Activated effector memory CD4-positive, alpha-beta T cell treated with anti-CD3 and anti-CD28 coated beads, Interleukin-2, amount 50 U/mL, for 16 hours (primary cell): ENCODE measurements at regions not wholly inside any gene's neighbourhood (a gene's known extent, or its start where the extent isn't known, plus 50 kb on each side); places are given as distances from the start of the nearest gene placed in this dataset.

Source experiments
- DNase-seq: peaks from one replicate; pipeline ENCODE4 v3.0.0-alpha.2; 2020

DNA sequence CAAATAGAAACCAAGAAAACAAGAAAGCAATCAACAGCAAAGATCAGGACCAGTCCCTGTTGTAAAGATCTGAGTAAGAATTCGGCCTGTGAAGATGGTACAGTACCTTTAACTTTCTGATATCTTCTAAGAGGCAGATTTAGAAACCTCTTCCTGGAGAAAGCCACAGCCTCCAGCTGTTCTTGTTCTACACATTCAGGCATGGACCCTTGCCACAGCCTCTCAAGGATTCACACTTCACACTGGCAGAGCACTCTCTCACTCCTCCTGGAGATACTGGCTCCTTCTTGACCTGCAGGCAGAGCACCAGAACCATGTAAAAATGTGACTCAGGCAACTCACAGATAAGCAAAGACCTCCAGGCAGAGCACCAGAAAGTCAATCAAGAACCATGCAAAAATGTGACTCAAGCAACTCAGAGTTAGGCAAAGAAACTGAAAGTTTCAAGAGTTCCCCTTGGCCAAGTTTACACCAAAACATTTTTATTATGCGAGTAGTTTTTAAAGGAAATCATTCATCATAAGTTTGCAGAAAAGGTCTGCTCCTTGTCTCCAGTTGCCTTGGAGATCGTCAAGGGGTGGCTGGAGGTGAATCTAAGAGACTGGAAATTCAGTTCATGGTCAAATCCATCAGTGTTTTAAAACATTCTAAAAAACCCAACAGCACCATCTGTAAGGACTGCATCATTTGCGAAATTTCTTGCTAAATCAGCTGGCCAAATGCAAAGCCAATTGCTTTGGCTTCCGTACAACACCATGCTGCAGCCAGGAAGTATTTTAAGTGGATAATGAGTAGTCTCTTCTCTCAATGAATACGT is 119.3 kb upstream of the MDM1 start:
- DNase-seq: peak; percentile 68

DNA sequence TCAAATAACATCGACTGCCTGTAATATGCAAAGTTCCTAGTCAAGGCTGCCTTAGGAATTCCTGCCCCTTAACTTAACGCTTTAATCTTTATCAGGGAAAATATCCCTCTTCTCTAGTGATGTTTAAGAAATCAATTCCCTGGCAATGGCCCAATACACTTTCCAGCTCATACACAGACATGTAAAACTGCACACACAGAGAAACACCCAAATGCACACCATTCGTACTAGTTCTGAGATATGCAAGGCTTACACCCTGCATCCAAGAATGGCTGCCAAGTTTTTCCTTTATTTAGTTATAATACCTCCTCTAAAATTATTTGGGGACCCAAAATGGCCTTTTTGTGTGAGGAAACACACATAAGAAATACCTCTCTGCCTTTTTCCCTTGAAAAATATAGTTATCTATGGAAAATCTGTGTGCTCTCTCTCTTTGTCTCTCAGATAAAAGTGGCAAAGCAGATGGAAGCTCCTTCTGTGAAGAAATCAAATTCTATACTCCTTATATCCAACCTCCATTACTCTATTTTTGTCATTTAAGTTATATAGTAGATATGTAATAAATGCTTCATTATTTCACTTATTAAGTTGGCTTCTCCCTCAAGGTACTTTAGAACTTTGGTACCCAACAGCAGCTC is 120.0 kb upstream of the MDM1 start:
- no peak for DNase-seq

DNA sequence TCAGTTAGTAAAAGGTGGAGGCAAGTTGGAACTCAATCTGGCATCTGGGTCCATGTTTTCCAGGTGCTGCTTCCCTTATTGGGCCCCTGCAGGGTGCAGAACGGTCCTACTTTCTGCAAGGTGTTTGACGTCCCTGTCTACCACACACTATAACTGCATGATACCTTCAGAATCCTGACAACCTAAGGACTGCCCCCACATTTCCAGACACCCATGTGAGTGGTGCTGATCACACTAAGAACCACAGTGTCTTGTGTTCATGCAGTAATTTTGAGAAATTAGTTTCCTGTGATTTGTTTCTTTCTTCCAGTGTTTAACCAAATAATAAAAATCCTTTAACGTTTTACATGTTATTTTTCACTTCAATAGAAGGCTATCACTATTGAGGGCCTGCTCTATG is 121.1 kb upstream of the MDM1 start:
- DNase-seq: no peak

DNA sequence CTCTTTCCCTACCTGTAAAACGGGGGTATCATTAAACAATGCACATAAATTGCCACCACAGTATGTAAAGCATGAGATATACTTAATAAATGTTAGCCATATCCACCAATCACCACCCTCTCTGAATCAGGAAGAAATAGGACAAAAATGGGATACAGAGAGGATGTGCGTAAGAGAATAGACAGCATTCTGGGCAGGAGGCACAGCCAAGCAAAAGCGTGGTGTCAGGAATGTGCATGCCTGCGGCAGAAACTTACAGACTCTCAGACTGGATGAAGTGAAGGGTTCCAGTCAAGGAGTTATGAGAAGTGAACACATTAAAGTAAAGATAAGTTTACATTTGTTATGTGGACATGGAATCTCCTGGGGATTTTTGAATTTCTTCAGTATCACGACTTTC is 121.7 kb upstream of the MDM1 start:
- DNase-seq: no peak

DNA sequence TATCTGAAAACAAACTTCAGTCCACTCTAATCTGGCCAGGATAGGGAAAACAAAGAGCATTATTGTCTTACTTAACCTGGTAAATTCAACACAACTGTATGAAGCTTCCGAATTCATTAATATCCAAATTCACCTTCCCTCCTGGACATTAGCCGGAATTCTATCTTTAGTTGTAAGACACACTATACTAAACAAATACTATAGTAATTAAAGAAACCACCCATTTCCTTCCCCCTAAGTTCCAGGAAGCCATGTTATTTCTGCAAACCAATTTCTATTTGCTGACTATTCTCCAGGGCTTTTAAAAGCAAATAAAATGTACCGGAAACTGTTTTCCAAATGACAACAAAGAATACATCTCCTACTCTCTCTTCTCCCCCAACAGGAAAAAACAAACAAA is 122.7 kb upstream of the MDM1 start:
- no peak for DNase-seq

DNA sequence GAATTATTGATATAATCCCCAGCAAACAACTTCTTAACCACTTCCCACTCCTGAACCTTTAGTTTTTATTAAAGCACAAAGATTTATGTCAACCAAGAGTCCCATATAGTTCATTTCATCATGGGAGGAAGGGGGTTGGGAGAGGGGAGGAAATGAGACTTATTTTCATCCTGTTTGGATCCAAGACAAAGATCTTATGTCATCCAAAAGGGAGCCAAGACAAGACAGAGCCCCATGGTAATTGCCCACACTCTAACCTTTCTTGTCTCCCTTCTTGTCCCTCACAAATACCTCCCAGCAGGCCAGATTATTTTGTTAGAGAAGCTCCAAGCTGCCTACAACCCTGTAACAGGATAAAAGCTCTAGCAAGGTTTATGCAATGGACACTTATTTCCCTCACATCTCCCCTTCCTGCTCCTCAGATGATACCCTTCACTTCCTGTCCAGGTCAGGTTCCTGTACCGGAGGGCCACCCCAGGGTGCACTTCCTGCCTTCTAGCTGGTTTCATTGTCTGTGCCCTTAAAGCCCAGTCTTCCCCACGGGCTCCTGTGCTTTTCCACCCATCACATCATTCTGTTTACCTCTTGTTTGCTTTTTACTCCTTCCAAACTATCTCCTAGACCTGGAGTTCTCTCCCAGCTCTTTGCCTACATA is 123.7 kb upstream of the MDM1 start:
- no peak for DNase-seq

DNA sequence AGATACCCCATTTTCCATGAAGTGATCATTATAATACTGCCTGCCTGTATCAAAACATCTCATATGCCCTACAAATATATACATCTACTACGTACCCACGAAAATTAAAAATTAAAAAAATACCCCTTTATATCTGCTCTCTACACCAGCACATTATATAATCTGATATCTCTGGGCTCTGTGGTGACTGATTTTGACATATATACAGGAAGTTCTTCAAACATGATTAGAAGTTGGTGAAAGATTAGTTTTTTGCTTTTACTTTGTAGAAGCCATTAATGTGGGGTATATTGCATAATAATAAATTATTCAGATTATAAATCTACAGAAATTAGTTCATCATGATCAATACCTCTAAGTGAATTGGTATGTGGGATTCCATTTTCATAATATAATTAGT is 126.7 kb upstream of the MDM1 start:
- no peak for DNase-seq

DNA sequence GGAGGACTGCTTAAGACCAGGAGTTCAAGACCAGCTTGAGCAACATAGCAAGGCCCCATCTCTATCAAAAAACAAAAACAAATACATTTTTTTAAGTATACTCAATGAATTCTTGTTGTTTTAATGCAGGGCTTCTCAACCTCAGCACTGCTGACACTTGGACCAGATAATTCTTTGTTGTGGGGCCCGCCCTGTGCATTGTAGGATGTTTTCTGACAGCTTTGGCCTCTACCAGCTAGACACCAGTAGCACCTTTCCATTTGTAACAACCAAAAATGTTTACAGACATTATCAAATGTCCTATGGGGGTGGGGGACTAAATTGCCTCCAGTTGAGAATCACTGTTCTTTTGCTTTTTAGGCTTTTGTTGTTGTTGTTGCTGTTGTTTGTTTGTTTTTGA is 128.1 kb upstream of the MDM1 start:
- DNase-seq: no peak

DNA sequence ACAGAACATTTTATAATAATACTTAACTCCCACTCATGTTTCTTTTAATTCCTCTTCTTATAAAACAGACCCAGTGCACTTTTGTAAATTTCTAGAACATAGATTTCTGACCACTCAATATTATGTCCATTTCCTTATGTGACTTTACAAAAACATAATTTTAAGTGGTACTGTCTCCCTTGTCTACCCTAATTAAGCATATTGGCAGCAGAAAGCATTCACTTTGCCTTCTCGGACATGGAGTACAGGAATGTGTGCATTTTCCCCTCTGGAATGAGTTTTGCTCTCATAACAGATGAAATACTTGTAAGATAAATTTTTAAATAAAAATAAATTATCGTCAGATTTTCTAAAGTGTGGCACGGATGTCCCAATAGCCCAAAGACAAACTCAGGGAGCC is 129.5 kb upstream of the MDM1 start:
- DNase-seq: no peak

DNA sequence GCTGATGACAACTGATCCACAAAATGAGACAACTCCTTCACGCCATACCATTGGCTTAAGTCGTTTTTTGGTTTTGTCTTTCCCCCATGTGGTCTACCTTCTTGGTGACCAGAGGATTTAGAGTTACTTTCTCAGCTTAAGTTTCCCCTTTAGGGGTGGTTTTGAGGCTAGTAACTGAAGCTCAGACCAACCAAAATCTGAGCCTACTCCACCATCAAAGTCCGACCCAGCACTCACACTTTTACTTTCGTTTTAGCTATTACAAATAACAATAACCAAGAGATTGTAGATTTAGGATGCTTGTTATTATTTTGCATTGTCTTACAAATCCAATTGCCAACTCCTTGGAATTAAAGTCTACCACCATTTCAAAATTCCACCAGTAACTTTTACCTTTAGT is 130.6 kb upstream of the MDM1 start:
- DNase-seq: no peak

DNA sequence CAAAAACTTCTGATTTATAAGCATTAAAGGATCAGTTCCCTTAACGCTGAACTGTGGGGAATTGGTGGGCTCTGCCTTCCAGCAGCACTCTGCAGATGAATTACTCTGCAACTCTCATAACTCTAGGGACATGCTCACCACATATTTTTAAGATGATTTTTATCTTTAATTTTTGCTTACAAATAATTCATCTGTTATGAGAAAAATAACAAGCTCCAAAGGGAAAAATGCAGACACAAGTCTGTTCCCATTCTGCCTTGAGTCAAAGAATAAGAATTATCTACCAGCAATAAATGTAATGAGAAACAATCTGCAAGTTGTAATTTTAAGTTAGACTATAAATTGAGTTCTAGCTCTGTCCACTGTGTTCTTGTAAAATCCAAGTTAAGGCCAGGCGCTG is 133.1 kb upstream of the MDM1 start:
- DNase-seq: no peak

DNA sequence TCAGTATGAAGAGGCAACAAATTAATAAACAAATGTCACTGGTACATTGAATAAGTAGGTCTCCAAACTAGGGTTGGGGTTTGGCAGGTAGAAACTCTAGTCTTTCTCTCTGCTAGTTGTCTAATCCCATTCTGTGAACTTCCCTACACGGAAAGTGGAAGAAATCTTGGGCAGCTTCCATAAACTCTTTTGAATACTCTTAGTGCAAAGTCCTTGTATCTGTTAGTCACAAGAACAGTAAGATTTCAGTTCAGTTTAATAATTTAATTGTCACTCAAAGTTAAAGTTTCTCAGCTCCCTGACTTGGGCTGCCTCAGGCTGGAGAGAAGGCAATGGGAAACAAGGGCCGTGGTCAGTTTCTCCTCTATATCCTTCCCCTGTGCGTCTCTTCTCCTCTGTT is 135.4 kb upstream of the MDM1 start:
- no peak for DNase-seq

DNA sequence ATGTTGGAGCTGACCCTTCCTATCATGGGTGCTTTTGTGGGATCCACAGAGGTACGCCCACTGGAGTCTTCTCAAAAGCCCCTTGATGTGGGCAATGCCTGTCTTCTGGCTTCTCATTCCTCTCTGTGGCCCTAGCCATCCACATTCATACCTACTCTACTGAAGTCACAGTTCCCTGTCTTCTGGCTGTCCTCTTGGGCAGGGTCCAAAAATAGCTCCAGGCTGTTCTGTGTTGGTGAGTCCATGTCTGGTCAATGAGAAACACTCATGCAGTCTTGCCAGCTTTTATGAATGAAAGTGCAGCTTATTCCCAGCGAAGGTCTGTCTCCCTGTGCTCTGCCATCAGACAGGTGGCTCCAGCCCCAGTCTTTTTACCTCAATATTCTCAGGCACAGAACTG is 135.9 kb upstream of the MDM1 start:
- no peak for DNase-seq

DNA sequence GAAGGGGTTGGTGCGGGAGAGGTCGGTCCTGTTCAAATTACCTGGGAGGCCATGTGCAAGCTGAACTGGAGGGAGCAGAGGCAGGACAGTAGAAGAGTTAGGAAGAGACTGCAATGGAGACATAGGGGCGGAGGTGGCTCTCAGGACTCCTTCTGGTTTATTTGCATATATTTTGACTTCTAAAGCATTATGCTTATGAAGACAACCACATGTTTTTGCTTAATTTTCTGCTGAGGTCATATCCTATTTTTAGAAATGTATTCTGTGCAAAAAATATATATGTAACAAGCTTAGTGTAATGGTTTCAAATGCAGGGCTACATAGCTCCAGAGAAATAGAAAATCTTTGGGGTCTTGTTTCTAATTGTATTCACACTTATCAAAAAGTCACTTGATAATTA is 137.0 kb upstream of the MDM1 start:
- no peak for DNase-seq

DNA sequence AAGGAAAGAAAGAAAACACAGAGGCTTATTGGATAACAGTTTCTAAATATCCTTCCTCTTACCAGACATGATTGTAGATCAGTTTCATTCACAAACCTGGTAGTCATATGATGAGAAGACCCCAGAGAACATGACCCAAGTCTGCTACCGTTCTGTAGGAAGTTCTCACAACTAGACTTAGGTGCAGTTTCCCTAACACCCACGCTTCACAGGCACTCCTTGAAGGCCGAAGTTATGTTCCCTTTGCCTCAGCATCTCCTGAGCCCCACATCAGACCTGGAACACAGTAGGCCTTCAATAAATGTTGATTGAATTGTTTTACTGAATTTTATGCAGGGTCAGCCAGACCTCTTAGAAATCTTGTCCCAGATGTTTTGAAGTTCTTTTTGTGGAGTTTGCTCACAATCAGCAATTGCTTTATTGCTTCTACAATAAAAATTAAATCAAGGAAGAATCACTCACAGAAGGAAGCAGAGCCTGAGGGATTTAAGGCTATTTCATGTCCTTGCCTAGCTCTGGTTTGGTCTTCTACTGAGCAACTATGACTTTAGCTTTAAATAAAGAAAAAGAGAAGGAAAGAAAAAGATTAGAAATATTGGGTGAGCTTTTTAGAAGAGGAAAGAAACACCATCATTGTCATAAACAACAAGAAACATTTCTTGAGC is 138.6 kb upstream of the MDM1 start:
- no peak for DNase-seq

DNA sequence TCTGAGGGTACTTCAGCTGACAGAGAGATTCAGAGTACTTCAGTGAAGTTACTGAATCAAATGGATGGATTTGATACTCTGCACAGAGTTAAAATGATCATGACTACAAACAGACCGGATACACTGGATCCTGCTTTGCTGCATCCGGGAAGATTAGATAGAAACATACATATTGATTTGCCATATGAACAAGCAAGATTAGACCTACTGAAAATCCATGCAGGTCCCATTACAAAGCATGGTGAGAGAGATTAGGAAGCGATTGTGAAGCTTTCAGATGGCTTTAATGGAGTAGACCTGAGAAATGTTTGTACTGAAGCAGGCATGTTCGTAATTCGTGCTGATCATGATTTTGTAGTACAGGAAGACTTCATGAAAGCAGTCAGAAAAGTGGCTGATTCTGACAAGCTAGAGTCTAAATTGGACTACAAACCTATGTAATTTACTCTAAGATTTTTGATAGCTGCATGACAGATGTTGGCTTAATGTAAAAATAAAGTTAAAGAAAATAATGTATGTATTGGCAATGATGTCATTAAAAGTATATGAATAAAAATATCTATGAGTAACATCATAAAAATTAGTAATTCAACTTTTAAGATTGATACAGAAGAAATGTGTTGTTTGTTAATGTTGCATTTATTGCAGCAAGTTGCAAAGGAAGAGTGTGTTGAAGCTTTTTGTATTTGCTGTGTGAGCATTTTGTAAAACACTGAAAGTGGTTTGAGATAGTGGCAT is 136.1 kb upstream of the RAP1B start:
- no peak for DNase-seq

DNA sequence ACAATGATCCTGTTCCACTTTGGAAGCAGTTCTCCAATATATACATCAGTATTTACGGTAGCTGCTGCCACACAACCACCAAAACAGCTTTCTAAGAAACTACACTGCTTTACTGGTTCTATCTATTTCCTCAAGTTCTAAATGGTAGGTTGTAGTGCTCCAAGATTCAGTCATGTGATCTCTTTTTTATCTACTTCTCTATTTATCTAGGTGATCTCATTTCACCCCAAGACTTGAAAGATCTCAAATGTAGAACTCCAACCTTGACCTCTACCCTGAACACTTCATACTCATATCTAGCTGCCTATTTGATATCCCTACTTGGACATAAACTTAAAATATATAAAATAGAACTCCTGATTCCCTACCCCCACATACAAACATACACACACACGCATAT is 133.9 kb upstream of the RAP1B start:
- DNase-seq: no peak

DNA sequence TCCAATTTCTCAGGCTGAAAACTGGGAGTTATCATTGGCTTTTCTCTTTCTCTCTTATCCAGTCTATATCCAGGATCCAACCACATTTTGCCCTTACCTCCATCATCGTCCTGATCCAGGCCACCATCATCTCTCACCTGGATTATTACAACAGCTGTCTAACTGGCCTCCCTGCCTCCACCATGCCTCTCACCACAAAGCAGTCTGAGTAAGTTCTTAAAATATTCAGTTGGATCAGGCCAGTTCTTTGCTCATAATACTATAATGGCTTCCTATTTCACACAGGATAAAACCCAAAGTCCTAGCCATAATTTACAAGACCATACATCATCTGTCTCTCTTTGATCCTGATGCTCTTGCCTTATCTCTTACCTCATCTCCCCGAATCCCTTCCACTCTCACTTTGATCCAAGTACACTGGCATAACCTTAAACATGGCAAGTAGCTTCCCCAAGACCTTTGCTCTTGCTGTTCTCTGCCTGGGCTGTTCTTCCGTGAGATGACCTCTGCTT is 133.4 kb upstream of the RAP1B start:
- no peak for DNase-seq

DNA sequence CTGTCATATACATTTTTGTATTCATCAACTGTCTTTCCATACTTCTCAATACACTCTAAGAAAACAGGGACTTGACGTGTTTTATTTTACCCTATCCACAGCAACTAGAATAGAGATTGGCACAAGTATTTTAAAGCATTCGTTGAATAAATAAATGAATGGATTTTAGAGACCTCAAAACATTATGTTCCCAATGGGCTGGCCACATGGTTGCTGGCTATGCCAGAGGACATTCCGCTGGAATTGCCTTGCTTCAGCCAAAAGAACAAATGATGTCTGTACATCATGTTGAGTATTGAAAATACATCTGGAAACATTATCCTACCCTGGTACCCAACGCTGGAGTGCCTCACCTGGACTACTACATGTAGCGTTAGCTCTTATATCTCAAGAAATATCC is 132.8 kb upstream of the RAP1B start:
- no peak for DNase-seq

DNA sequence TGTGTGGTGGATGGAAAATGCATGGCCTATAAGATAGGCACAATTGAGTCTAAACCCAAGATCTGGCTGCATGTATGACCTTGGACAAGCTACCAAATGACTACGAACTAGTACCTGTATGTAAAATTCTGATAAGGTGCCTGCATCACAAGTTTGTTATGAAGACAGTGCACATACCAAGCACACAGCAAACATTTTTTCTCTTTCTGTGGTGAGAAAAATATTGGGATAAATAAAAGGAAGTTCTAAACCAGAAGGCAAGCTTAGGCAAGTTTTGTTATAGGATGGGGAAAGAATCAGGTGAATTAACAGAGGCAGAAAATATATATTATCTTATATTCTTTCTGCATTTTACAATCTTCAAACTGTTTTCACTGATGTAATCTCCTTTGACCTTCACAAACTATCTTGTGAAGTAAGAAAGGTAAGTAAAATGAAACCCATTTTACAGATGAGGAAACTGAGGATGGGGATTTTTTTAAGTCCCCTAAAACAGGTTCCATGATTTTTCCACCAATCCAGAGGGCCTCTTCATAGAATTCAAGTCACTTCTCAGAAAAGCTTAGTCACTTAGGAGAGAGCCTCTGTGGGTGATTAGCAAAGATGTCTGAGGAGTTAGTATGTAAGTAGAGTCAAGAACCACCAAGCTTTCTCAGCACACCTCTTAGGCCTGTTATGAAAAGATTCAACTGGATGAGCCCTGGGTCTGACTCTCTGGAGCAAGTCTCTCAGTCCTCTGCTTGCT is 132.0 kb upstream of the RAP1B start:
- no peak for DNase-seq

DNA sequence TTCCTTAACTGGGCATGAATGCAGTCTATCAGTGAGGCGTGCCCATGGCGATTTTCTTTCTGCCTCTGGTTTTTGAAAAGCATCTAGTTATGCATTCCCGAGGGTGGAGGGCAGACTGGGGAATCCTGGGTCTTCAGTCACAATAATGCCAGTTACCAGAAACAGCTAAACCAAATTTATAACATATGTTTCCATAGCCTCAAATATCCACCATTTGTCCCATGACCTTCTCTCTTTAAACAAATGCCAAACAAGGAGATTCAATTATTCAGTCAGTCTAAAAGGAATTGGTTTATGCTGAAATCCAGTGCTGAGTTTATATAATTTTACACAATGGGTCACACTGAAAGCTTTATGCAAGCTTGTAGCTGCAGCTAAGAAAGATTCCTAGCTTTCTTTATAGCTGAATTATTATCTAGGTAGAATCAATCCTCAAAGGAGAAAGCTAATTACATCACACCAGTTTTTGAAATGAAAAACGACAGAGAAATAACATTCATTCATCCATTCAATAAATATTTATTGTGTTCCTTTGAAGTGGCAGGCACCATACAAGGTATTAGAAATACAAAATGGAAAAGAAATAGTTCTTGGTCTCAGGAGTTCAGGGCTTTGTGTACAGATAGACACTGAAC is 131.3 kb upstream of the RAP1B start:
- DNase-seq: no peak

DNA sequence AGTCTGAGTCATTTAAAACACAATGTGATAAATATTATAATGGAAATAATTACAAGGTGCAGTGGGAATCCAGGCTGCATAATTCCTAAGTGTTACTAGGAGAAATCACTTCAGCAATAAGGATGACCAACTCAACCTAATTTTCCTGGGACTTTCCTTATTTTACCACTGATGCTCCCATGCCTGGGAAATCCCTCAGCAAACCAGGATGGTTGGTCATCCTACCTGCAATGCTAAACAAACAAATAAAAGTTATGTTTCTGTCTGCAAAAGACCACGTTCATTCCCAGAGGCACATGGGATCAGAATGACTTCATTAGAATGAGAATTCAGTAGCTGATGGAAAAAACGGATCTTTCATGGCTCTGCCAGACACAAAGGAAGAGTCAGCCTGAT is 130.8 kb upstream of the RAP1B start:
- no peak for DNase-seq
